ENCODE measurements at regions not wholly inside any gene's neighbourhood (a gene's known extent, or its start where the extent isn't known, plus 50 kb on each side); places are given as distances from the start of the nearest gene placed in this dataset.

DNA sequence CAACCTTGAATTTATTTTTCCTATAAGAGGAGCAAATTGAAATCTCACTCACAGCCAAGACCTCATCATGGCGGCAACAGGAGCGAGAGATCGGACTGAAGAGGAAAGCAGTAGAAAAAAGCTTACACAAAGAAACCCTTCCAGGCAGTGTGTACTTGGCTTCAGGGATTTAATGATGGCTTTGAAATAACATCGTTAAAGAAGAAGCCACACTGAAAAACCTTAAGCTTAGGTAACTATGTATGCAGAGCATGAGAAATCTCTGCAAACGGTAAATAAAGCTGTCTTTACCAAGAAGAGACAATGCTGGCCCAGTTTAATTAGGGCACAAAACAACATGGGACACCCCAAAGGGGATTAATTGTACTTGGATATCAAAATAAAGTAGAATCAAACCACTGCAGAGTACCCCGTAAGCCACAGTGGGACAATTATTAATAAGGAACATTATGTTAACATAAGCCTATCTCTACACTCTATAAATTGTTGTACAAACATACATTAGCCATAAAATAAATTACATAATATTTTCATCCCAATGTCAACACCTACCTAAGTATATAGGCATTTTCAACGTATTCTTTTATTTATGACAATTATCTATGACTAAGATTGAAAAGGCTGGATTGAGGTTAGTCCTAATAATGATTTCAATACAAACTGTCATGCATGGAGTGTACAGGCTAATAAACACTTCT is 360.2 kb upstream of the CHRM3 start:
- 81 to 84% methylated on average over 7 of the region's 7 CpGs for WGBS, 2 donors

DNA sequence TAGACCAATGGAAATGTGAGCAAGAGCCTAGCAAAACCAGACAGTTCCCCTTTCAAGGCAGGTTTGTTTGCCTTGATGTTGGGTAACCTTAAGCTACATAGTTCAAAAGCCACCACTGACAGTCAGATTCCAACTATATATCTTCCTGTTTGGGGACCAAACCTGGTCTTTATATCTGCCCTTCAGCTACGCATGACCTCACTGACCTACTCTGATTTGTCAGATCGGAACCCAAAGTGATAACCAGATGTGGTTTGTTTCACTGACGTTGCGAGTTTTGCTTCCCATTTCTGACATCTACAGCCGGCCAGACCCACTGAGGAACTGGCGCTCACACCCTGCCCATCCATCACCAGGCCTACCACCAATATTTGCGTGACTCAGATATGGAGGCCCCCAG is 361.1 kb upstream of the CHRM3 start:
- no peak for DNase-seq
- Histone ChIP-seq H3K27ac (no peak overlapping the region), H3K4me1 (no peaks in the 10 kb centered on the region), H3K9me3 (no peaks in the 10 kb centered on the region), H3K36me3 (no peaks in the 10 kb centered on the region), H3K27me3 (no peaks in the 10 kb centered on the region), H3K4me3 (replicated peaks in 1 of 3) (no peak overlapping the region)
- WGBS, 2 donors: 87 to 95% methylated on average over 7 of the region's 7 CpGs
- TF ChIP-seq POLR2A (IDR thresholded peaks at IDR 0.05): no peak
- TF ChIP-seq, protein P1, sequence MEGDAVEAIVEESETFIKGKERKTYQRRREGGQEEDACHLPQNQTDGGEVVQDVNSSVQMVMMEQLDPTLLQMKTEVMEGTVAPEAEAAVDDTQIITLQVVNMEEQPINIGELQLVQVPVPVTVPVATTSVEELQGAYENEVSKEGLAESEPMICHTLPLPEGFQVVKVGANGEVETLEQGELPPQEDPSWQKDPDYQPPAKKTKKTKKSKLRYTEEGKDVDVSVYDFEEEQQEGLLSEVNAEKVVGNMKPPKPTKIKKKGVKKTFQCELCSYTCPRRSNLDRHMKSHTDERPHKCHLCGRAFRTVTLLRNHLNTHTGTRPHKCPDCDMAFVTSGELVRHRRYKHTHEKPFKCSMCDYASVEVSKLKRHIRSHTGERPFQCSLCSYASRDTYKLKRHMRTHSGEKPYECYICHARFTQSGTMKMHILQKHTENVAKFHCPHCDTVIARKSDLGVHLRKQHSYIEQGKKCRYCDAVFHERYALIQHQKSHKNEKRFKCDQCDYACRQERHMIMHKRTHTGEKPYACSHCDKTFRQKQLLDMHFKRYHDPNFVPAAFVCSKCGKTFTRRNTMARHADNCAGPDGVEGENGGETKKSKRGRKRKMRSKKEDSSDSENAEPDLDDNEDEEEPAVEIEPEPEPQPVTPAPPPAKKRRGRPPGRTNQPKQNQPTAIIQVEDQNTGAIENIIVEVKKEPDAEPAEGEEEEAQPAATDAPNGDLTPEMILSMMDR (IDR thresholded peaks at IDR 0.05): no peak
- intact Hi-C loops (cut with DNase I): no loop called here

More for the DNA sequence above, 360.2 kb upstream of the CHRM3 start:
- H3K9me3 ChIP-seq: no peaks in the 10 kb centered on the region
- no peak overlapping the region for H3K4me3 ChIP-seq (replicated peaks in 1 of 3)
- intact Hi-C loops (cut with DNase I): no loop called here
- TF ChIP-seq, protein P1 (IDR thresholded peaks at IDR 0.05): no peak
- no peak for TF ChIP-seq POLR2A (IDR thresholded peaks at IDR 0.05)
- no peaks in the 10 kb centered on the region for H3K36me3 ChIP-seq
- no peaks in the 10 kb centered on the region for H3K27me3 ChIP-seq
- no peak for DNase-seq
- no peak overlapping the region for H3K27ac ChIP-seq
- no peaks in the 10 kb centered on the region for H3K4me1 ChIP-seq

DNA sequence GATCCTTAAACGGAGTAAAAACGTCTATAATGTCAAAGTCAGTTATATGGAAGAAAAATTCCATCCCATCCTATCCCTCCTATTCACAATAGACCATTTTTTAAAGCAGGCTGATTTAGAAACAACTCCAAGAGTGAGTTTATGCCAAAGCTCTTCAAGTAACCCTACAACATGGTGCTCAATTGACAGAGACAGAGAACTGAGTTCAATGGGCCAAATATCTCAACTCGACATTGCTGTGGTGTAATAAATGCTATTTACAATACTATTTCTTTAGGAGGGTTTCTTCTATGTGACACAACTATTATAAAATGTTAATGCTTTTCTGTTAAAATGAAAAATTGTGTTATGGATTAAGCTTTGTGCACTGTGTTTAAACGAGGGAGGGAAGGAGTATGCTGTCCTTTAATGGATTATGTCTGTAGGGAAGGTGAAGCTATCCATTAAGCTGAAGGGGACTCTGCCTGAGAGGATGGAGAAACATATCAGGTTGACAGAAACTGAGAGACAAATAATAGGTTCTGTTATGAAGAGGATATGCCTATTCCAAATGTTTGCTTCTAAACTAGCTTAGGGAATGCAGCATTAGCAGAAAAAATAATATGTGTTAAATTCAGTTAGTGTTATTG is 362.5 kb upstream of the CHRM3 start:
- no peaks in the 10 kb centered on the region for H3K4me1 ChIP-seq
- no peaks in the 10 kb centered on the region for H3K27me3 ChIP-seq
- intact Hi-C loops (cut with DNase I): no loop called here
- H3K36me3 ChIP-seq: no peaks in the 10 kb centered on the region
- no peaks in the 10 kb centered on the region for H3K9me3 ChIP-seq
- H3K4me3 ChIP-seq (replicated peaks in 1 of 3): no peak overlapping the region
- WGBS, 2 donors: 50 to 62% methylated on average over 4 of the region's 4 CpGs
- no peak overlapping the region for H3K27ac ChIP-seq
- DNase-seq: no peak
- TF ChIP-seq, protein P1 (IDR thresholded peaks at IDR 0.05): no peak
- no peak for TF ChIP-seq POLR2A (IDR thresholded peaks at IDR 0.05)

DNA sequence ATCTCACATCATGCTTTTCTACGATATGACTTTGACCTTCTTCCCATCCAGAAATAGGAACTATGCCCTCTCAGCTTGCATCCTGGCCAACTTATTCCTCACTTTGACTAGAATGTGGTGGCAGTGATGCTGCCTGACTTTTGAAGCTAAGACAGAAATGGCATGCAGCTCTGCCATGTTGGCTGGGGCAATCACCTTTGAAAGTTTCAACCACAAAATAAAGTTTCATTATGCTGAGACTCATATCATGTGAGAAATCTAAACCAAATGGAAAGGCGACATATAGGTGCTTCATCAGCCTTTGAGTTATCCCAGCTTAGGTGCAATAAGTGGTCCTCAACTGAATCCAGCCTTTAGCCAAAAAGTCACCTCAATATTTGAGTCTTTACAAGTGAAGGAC is 370.0 kb upstream of the CHRM3 start:
- TF ChIP-seq POLR2A (IDR thresholded peaks at IDR 0.05): no peak
- TF ChIP-seq, protein P1 (IDR thresholded peaks at IDR 0.05): no peak
- no peaks in the 10 kb centered on the region for H3K36me3 ChIP-seq
- no peak overlapping the region for H3K4me3 ChIP-seq (replicated peaks in 1 of 3)
- no peak overlapping the region for H3K27ac ChIP-seq
- intact Hi-C loops (cut with DNase I): no loop called here
- DNase-seq: no peak
- no peaks in the 10 kb centered on the region for H3K27me3 ChIP-seq
- H3K4me1 ChIP-seq: no peaks in the 10 kb centered on the region
- H3K9me3 ChIP-seq: no peaks in the 10 kb centered on the region
- 92 to 98% methylated on average over 2 of the region's 2 CpGs for WGBS, 2 donors

DNA sequence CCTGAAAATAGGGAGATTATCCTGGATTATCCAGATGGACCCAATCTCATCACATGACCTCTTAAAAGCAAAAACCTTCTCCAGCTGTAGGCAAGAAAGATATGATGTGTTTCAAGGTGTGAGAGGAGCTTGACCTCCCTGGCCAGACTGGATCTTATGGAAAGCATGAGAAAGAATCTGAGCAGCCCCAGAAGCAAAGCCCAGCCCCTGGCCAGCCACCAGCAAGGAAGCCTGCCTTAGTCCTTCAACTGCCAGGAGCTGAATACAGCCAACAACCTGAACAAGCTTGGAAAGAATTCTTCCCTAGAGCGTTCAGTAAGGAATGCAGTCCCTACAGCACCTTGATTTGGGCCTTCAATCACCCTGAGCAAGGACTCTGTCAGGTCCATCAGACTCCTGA is 375.0 kb upstream of the CHRM3 start:
- H3K27ac ChIP-seq: no peak overlapping the region
- TF ChIP-seq, protein P1 (IDR thresholded peaks at IDR 0.05): no peak
- no peak for TF ChIP-seq POLR2A (IDR thresholded peaks at IDR 0.05)
- no peaks in the 10 kb centered on the region for H3K27me3 ChIP-seq
- WGBS, 2 donors: 50 to 93% methylated on average over 1 of the region's 1 CpG
- no peak overlapping the region for H3K4me3 ChIP-seq (replicated peaks in 1 of 3)
- H3K9me3 ChIP-seq: no peaks in the 10 kb centered on the region
- H3K36me3 ChIP-seq: no peaks in the 10 kb centered on the region
- no peaks in the 10 kb centered on the region for H3K4me1 ChIP-seq
- intact Hi-C loops (cut with DNase I): no loop called here
- no peak for DNase-seq
